ENCODE measurements at regions not wholly inside any gene's neighbourhood (a gene's known extent, or its start where the extent isn't known, plus 50 kb on each side); places are given as distances from the start of the nearest gene placed in this dataset.

- no peaks in the 10 kb centered on the region for H3K4me1 ChIP-seq (replicated peaks in 1 of 4; ENCODE audit: control insufficient read depth in 3 of 4, insufficient read depth in 4 of 4, low read length in 3 of 4)
- DNase-seq (ENCODE audit: low read depth in 1 of 2, low spot score in 2 of 2) = no peak
- no peak overlapping the region for H4K8ac ChIP-seq (ENCODE audit: extremely low read depth, insufficient read depth, low read length)
- no peak overlapping the region for H3K23ac ChIP-seq (ENCODE audit: insufficient read length)
- H3K79me2 ChIP-seq (ENCODE audit: control insufficient read depth in 1 of 2, insufficient read depth in 2 of 2, low read length in 2 of 2) = no peaks in the 10 kb centered on the region
- H3K4ac ChIP-seq (replicated peaks; ENCODE audit: insufficient read length, low read depth, low read length) = no peak overlapping the region
- no peak overlapping the region for H3K56ac ChIP-seq (replicated peaks; ENCODE audit: insufficient read length, low read depth, low read length)
- no peak for FAIRE-seq
- H3K36me3 ChIP-seq (ENCODE audit: control insufficient read depth in 2 of 4, insufficient read depth in 4 of 4, low read length in 3 of 4) = no peaks in the 10 kb centered on the region
- peak overlapping the region; percentile 17; the same call in 1 of the 2 replicates for H2BK5ac ChIP-seq (ENCODE audit: low read depth, low read length)
- H2BK12ac ChIP-seq (ENCODE audit: low read depth, low read length) = no peak overlapping the region
- no peaks in the 10 kb centered on the region for H3K23me2 ChIP-seq (ENCODE audit: low read depth, low read length)
- no peak overlapping the region for H2AK5ac ChIP-seq (ENCODE audit: low read depth, low read length)
- no peaks in the 10 kb centered on the region for H3K79me1 ChIP-seq (ENCODE audit: low read depth, low read length)
- no peak overlapping the region for H3K14ac ChIP-seq (ENCODE audit: insufficient read length)
- H2BK15ac ChIP-seq (ENCODE audit: low read length) = no peak overlapping the region
- CTCF ChIA-PET (ENCODE audit: partially characterized antibody) = no interaction called here
- H3K18ac ChIP-seq (ENCODE audit: extremely low read depth, low read length) = no peak overlapping the region
- H3K27me3 ChIP-seq (replicated peaks in 1 of 4; ENCODE audit: control insufficient read depth in 3 of 4, extremely low read depth in 1 of 4, insufficient read depth in 3 of 4, low read length in 3 of 4) = peaks cover 0 to 1% (median 0%) of the 10 kb centered on the region in 4 experiments; a peak in 1 of 7 replicates
- no peaks in the 10 kb centered on the region for H4K20me1 ChIP-seq (replicated peaks in 1 of 2; ENCODE audit: control insufficient read depth in 1 of 2, insufficient read depth in 2 of 2, low read length in 2 of 2)
- H2BK120ac ChIP-seq (replicated peaks; ENCODE audit: low read depth, low read length) = no peak overlapping the region
- no peak overlapping the region for H4K91ac ChIP-seq (replicated peaks; ENCODE audit: insufficient read length, low read length)
- POLR2A ChIA-PET (ENCODE audit: partially characterized antibody) = no interaction called here
- H3K27ac ChIP-seq (ENCODE audit: low read depth, low read length) = no peak overlapping the region
- no peak overlapping the region for H3K4me3 ChIP-seq (ENCODE audit: extremely low read depth in 1 of 4, insufficient read depth in 2 of 4, low read depth in 3 of 4, low read length in 4 of 4)
- no peak overlapping the region for H2BK20ac ChIP-seq (ENCODE audit: low read length)
- H3K4me2 ChIP-seq (ENCODE audit: insufficient read depth in 1 of 2, low read depth in 2 of 2, low read length in 2 of 2) = no peak overlapping the region
- H3K9me3 ChIP-seq (ENCODE audit: insufficient read depth in 2 of 2, low read depth in 1 of 2, low read length in 1 of 2) = no peaks in the 10 kb centered on the region
- H3K9ac ChIP-seq (replicated peaks in 1 of 4; ENCODE audit: extremely low read depth in 1 of 4, low read depth in 3 of 4, low read length in 3 of 4) = no peak overlapping the region
- no peak overlapping the region for H2AFZ ChIP-seq (ENCODE audit: low read length)
- no peak overlapping the region for H4K5ac ChIP-seq (ENCODE audit: insufficient read length, low read depth, low read length)
- no peak for TF ChIP-seq FOSL1 (IDR thresholded peaks at IDR 0.05; ENCODE audit: insufficient read depth, low read depth, low read length)
- TF ChIP-seq SP4 (IDR thresholded peaks at IDR 0.05; ENCODE audit: low read length) = no peak
- TF ChIP-seq CBX8 (IDR thresholded peaks at IDR 0.05; ENCODE audit: borderline replicate concordance, low read depth, low read length) = no peak
- TF ChIP-seq PHF8 (conservative IDR thresholded peaks at IDR 0.05; ENCODE audit: low read depth, low read length) = no peak
- TF ChIP-seq RBBP5 (IDR thresholded peaks at IDR 0.05; ENCODE audit: borderline replicate concordance, low read depth, low read length) = no peak
- TF ChIP-seq CBX5 (IDR thresholded peaks at IDR 0.05; ENCODE audit: low read depth, low read length) = no peak
- TF ChIP-seq SRF (IDR thresholded peaks at IDR 0.05; ENCODE audit: low read depth, low read length) = no peak
- TF ChIP-seq SIX5 (IDR thresholded peaks at IDR 0.05; ENCODE audit: low read depth, low read length) = no peak
- no peak for TF ChIP-seq CHD1 (IDR thresholded peaks at IDR 0.05; ENCODE audit: low read depth, low read length)
- no peak for TF ChIP-seq NRF1 (IDR thresholded peaks at IDR 0.05; ENCODE audit: low read depth, low read length)
- no peak for TF ChIP-seq HDAC2 (IDR thresholded peaks at IDR 0.05; ENCODE audit: borderline replicate concordance in 1 of 2, low read depth in 2 of 2, low read length in 2 of 2)
- TF ChIP-seq HDAC6 (IDR thresholded peaks at IDR 0.05; ENCODE audit: low read depth, low read length) = no peak
- no peak for TF ChIP-seq MAX (IDR thresholded peaks at IDR 0.05)
- TF ChIP-seq EP300 (IDR thresholded peaks at IDR 0.05; ENCODE audit: borderline replicate concordance in 1 of 2, low read depth in 2 of 2, low read length in 2 of 2) = no peak
- no peak for TF ChIP-seq BCL11A (IDR thresholded peaks at IDR 0.05; ENCODE audit: low read depth in 2 of 2, low read length in 2 of 2)
- TF ChIP-seq GABPA (IDR thresholded peaks at IDR 0.05; ENCODE audit: borderline replicate concordance, insufficient read depth, low read length) = no peak
These were observed 142.2 kb upstream of the SATB1 start for GRCh38 chr3:18567293-18567692.

All from H1 (cell line).